Right atrium auricular region (tissue), 2 donors: ENCODE measurements at regions not wholly inside any gene's neighbourhood (a gene's known extent, or its start where the extent isn't known, plus 50 kb on each side); places are given as distances from the start of the nearest gene placed in this dataset.

Experiments
- DNase-seq: peaks from one replicate; pipeline ENCODE4 v3.0.0-alpha.2; 2019; ENCODE audit warnings: low spot score
- H3K27ac ChIP-seq, 2 donors: fragments of 200-600 bp; sonication (generic); 1 replicate in 1 of 2; 2 replicates in 1 of 2; pipeline ENCODE4 v1.5.1; 2016 to 2019
- H3K27me3 ChIP-seq, 2 donors: fragments of 200-600 bp; sonication (generic); one replicate each; pipeline versions ENCODE4 v1.5.1 to v1.6.0; 2017 to 2019
- H3K36me3 ChIP-seq: fragments of 200-600 bp; sonication (generic); one replicate; pipeline ENCODE4 v1.5.1; 2016
- H3K4me1 ChIP-seq, 2 donors: fragments of 200-600 bp; sonication (generic); one replicate each; pipeline versions ENCODE4 v1.5.1 to v1.6.0; 2017 to 2019
- H3K4me3 ChIP-seq, 2 donors: fragments of 200-600 bp; sonication (generic); 1 replicate in 1 of 2; 2 replicates in 1 of 2; pipeline ENCODE4 v1.5.1; 2017 to 2019; ENCODE audit warnings: mild to moderate bottlenecking in 1 of 2, moderate library complexity in 1 of 2
- H3K9me3 ChIP-seq, 2 donors: fragments of 200-600 bp; sonication (generic); one replicate each; pipeline ENCODE4 v1.5.1; 2019
- TF ChIP-seq, protein P1 (sequence below), 2 donors: fragments of 200-600 bp; sonication (generic); IDR thresholded peaks; one replicate each; pipeline ENCODE4 v1.5.1; 2019; ENCODE audit warnings: antibody characterized with exemption in 2 of 2

DNA sequence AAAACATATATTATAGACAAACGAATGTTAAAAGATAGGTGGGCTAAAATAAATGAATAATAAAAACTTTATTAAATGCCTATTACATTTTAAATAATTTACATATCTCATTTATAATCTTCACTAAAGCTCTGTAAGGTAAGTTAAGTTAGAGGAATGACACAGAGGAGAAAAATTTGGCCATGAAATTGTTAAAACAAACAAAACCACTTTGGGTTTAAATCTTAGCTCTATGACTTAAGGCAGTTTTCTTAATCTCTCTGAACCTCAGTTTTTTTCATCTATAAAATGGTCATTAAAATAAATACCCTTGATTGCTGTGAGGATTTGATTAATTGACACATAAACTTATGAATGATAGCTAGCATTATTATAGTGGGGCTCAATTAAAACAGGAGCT is 404.8 kb upstream of the ATP11B start:
- no peak overlapping the region for H3K4me3 ChIP-seq
- no peak for DNase-seq
- no peaks in the 10 kb centered on the region for H3K4me1 ChIP-seq
- H3K27ac ChIP-seq: no peak overlapping the region
- no peaks in the 10 kb centered on the region for H3K9me3 ChIP-seq
- no peaks in the 10 kb centered on the region for H3K36me3 ChIP-seq
- TF ChIP-seq, protein P1, sequence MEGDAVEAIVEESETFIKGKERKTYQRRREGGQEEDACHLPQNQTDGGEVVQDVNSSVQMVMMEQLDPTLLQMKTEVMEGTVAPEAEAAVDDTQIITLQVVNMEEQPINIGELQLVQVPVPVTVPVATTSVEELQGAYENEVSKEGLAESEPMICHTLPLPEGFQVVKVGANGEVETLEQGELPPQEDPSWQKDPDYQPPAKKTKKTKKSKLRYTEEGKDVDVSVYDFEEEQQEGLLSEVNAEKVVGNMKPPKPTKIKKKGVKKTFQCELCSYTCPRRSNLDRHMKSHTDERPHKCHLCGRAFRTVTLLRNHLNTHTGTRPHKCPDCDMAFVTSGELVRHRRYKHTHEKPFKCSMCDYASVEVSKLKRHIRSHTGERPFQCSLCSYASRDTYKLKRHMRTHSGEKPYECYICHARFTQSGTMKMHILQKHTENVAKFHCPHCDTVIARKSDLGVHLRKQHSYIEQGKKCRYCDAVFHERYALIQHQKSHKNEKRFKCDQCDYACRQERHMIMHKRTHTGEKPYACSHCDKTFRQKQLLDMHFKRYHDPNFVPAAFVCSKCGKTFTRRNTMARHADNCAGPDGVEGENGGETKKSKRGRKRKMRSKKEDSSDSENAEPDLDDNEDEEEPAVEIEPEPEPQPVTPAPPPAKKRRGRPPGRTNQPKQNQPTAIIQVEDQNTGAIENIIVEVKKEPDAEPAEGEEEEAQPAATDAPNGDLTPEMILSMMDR (IDR thresholded peaks at IDR 0.05): no peak
- H3K27me3 ChIP-seq: no peaks in the 10 kb centered on the region

DNA sequence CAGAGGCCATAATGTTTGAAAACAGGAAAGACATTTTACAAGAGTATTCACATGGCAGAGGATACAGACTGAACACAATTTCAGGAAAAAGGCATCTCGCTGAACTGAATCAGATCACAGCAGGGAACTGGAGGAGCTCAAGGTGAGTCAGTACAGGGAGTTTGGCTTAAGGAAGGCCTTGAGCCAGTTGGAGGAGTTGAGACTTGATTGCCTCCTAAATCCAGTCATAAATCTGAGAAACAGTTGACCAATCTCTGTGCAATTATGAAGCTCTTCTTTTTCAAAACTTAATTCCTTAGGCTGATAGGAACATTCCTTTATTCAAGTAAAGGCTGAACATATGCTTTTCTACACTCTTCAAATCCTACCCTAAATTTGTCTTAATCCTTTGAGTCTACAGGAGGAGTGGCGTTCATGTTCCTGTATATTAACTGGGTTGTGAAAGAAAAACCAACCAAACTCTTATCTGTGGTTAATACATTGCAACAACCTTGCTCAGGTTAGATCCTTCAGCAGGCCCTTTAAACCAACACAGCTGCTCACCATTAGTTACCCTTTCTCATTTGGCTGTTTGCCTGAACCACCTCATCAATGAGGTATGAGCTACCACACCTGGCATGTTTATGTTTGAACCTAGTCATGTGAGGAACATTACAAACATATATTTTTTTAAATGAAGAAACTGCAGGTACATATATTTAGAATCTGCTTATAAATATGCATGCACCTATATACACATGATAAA is 404.1 kb upstream of the ATP11B start:
- no peak overlapping the region for H3K27ac ChIP-seq
- H3K36me3 ChIP-seq: no peaks in the 10 kb centered on the region
- TF ChIP-seq, protein P1 (IDR thresholded peaks at IDR 0.05): no peak
- H3K4me1 ChIP-seq: no peaks in the 10 kb centered on the region
- H3K9me3 ChIP-seq: no peaks in the 10 kb centered on the region
- H3K4me3 ChIP-seq: no peak overlapping the region
- no peak for DNase-seq
- H3K27me3 ChIP-seq: no peaks in the 10 kb centered on the region

DNA sequence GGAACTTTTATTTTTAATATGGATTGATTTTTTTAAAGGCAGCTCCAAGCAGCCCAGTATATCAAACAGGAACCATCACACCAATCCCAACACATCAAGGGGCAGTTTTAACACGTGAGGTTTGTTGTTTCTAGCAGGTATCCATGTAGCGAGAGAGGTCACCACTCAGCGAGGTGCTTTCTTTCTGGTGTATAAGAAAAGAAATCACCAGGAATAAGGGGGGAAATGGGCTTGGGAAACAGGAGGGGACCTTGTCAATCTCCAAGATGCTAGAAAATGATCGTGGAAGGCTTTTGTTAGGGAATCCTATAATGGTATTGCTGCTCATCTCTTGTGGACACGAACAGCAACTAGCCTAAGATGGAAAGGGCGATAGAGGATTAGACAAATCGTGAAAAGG is 402.9 kb upstream of the ATP11B start:
- TF ChIP-seq, protein P1 (IDR thresholded peaks at IDR 0.05): no peak

DNA sequence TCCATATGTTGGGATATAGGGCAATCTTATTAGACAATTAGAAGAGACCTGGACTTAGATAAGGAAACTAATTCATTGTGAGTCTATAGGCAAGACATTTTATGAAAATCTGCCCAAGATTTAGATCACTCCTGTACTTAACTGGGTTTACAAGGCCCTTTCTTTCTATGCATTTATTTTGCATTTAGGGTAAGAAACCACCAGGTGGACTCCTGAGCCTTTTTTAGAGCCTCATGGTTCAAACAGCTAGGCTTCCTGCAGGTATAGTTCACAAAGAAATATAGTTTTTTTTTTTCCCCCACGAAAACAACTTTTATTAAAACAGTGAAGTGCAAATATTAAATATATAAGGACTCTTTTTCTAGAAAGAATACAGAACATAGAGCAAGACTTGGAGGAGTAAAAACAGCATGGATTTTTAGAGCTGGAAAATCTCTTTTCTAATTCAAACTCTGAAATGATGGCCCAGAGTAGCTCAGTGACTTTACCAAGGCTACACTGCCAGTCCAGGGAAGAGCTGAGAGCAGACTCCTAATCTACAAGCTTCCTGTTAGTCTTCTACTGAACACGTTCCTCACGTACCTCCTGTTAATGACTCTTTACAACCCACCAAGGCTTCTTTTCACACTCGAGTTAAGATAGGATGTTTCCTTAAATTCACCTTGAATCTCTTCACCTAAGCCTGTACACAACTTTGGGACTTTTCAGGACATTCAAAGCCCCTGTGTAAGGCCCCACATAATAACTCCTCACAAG is 400.9 kb upstream of the ATP11B start:
- no peaks in the 10 kb centered on the region for H3K27me3 ChIP-seq
- H3K4me3 ChIP-seq: no peak overlapping the region
- DNase-seq: no peak
- TF ChIP-seq, protein P1 (IDR thresholded peaks at IDR 0.05): no peak
- no peaks in the 10 kb centered on the region for H3K9me3 ChIP-seq
- H3K36me3 ChIP-seq: no peaks in the 10 kb centered on the region
- H3K4me1 ChIP-seq: no peaks in the 10 kb centered on the region
- H3K27ac ChIP-seq: no peak overlapping the region

More for the DNA sequence above, 402.9 kb upstream of the ATP11B start:
- H3K27ac ChIP-seq: no peak overlapping the region
- DNase-seq: no peak
- no peaks in the 10 kb centered on the region for H3K36me3 ChIP-seq
- H3K9me3 ChIP-seq: no peaks in the 10 kb centered on the region
- H3K27me3 ChIP-seq: no peaks in the 10 kb centered on the region
- no peaks in the 10 kb centered on the region for H3K4me1 ChIP-seq
- no peak overlapping the region for H3K4me3 ChIP-seq

DNA sequence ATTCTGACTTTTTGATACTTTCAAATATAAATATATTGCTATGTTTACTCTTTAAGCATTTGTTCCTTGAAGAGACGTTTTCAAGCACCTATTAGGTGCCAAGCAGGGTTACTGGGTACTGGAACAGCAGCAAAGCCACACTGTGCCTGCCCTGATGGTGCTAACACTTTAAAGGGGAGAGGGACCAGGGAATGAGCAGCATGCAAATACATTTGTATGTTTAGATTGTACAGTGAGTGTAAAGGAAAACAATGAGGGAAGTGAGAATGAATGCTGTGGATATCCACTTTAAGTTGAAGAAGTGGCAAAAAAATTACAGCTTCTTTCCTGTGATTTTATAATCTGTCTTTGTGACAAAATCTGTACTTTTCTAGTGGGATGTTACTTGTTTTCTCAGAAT is 400.2 kb upstream of the ATP11B start:
- DNase-seq: no peak
- TF ChIP-seq, protein P1 (IDR thresholded peaks at IDR 0.05): no peak
- H3K36me3 ChIP-seq: no peaks in the 10 kb centered on the region
- no peaks in the 10 kb centered on the region for H3K9me3 ChIP-seq
- H3K4me1 ChIP-seq: no peaks in the 10 kb centered on the region
- no peaks in the 10 kb centered on the region for H3K27me3 ChIP-seq
- H3K4me3 ChIP-seq: no peak overlapping the region
- H3K27ac ChIP-seq: no peak overlapping the region
